Neural cell (in vitro differentiated cells): ENCODE measurements at regions not wholly inside any gene's neighbourhood (a gene's known extent, or its start where the extent isn't known, plus 50 kb on each side); places are given as distances from the start of the nearest gene placed in this dataset.

Source experiments
- small RNA-seq, 3 experiments: library from RNA; depleted of rRNA; stranded (forward); fragments of <200 nt; gene quantifications; one replicate each; pipeline ENCODE3, GENCODE V24; 2012

Small RNA genes in the stretch of these regions (small RNA-seq; reads per million reads assigned to genes)
- 0 reads per million in 3 experiments for gene RNA5SP107
